ENCODE measurements at regions not wholly inside any gene's neighbourhood (a gene's known extent, or its start where the extent isn't known, plus 50 kb on each side); places are given as distances from the start of the nearest gene placed in this dataset.

DNA sequence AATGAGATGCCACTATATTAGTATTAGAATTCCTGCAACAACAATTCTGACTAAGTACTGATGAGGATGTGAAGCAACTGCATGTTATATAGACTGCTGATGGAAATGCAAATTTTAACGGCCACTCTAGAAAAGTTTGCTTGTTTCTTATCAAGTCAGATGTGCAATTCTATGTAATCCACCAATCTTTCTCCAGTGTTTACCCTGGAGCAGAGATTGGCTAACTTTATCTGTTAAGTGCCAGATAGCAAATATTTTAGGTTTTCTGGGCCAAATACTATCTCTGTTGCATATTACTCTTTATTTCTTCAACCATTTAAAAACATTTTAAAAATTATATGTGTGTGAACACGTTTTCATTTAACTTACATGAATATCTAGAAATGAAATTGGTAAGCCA, 586.9 kb downstream of the FAM181B start:
- H3K27me3 Mint-ChIP-seq: no peaks in the 10 kb centered on the region
- no peak overlapping the region for H3K4me3 Mint-ChIP-seq
- H3K9me3 Mint-ChIP-seq: no peaks in the 10 kb centered on the region
- H3K36me3 ChIP-seq (ENCODE audit: control insufficient read depth in 2 of 2, extremely low read depth in 1 of 2, insufficient read depth in 1 of 2, low read length in 1 of 2): no peaks in the 10 kb centered on the region
- H3K4me3 ChIP-seq (ENCODE audit: control insufficient read depth in 1 of 2, extremely low read depth in 1 of 2, low read length in 1 of 2): no peak overlapping the region
- DNase-seq (no peak), ATAC-seq (replicated peaks in 1 of 4) (no peak)
- ChIA-PET POLR2A (no interaction called here), CTCF (no interaction called here)
- H3K9me3 ChIP-seq: no peaks in the 10 kb centered on the region
- no peaks in the 10 kb centered on the region for H3K36me3 Mint-ChIP-seq
- no peaks in the 10 kb centered on the region for H3K4me1 ChIP-seq (ENCODE audit: control insufficient read depth in 1 of 2, extremely low read depth in 1 of 2, insufficient read depth in 2 of 2, low read length in 2 of 2)
- WGBS (ENCODE audit: insufficient coverage): no CpG with 5 or more reads among the region's 2 CpGs
- no peaks in the 10 kb centered on the region for H3K27me3 ChIP-seq (replicated peaks in 1 of 2; ENCODE audit: control insufficient read depth in 2 of 2, extremely low read depth in 1 of 2, insufficient read depth in 2 of 2, low read length in 1 of 2)
- H3K27ac ChIP-seq (ENCODE audit: low read length): no peak overlapping the region
- no peak overlapping the region for H3K27ac Mint-ChIP-seq
- no peaks in the 10 kb centered on the region for H3K4me1 Mint-ChIP-seq

DNA sequence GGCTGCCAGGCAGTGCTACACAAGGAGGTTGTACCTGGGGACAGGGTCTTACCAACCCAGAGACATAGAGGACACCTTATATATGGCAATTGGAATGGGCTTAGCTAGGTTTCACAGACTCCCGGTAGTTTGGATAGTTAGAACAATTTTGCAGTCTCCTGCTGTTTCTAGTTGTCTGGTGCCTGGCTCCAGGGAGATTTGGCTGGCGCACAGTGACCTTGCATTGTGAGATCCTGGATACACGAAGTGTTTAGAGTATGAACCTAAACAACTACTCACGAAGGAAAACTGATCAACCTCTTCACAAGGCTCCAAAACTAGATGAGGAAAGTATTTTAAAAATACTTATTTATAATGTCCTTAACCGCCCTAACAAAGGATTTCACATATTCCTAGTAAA, 614.7 kb downstream of the FAM181B start:
- WGBS (ENCODE audit: insufficient coverage): 100% methylated on average over 1 of the region's 5 CpGs
- no peak for ATAC-seq (replicated peaks in 1 of 4)
- Histone ChIP-seq H3K9me3 (no peaks in the 10 kb centered on the region), H3K27ac (ENCODE audit: low read length) (no peak overlapping the region), H3K27me3 (replicated peaks in 1 of 2; ENCODE audit: control insufficient read depth in 2 of 2, extremely low read depth in 1 of 2, insufficient read depth in 2 of 2, low read length in 1 of 2) (peaks cover 0 to 3% of the 10 kb centered on the region in 2 experiments), H3K36me3 (ENCODE audit: control insufficient read depth in 2 of 2, extremely low read depth in 1 of 2, insufficient read depth in 1 of 2, low read length in 1 of 2) (no peaks in the 10 kb centered on the region), H3K4me1 (ENCODE audit: control insufficient read depth in 1 of 2, extremely low read depth in 1 of 2, insufficient read depth in 2 of 2, low read length in 2 of 2) (no peaks in the 10 kb centered on the region), H3K4me3 (ENCODE audit: control insufficient read depth in 1 of 2, extremely low read depth in 1 of 2, low read length in 1 of 2) (no peak overlapping the region)
- H3K4me1 Mint-ChIP-seq: no peaks in the 10 kb centered on the region
- ChIA-PET CTCF (no interaction called here), POLR2A (no interaction called here)
- no peaks in the 10 kb centered on the region for H3K36me3 Mint-ChIP-seq
- peaks cover 4 to 12% of the 10 kb centered on the region in 2 donors for H3K27me3 Mint-ChIP-seq
- H3K27ac Mint-ChIP-seq: no peak overlapping the region
- DNase-seq: no peak
- H3K9me3 Mint-ChIP-seq: no peaks in the 10 kb centered on the region
- no peak overlapping the region for H3K4me3 Mint-ChIP-seq

GRCh38 chr11:82117362-82117761, 616.3 kb downstream of the FAM181B start:
- H3K27ac ChIP-seq (ENCODE audit: low read length): no peak overlapping the region
- no peak overlapping the region for H3K4me3 Mint-ChIP-seq
- H3K36me3 Mint-ChIP-seq: no peaks in the 10 kb centered on the region
- peaks cover 4 to 12% of the 10 kb centered on the region in 2 donors for H3K27me3 Mint-ChIP-seq
- H3K4me1 Mint-ChIP-seq: no peaks in the 10 kb centered on the region
- peaks cover 0 to 3% of the 10 kb centered on the region in 2 experiments for H3K27me3 ChIP-seq (replicated peaks in 1 of 2; ENCODE audit: control insufficient read depth in 2 of 2, extremely low read depth in 1 of 2, insufficient read depth in 2 of 2, low read length in 1 of 2)
- DNase-seq (no peak), ATAC-seq (replicated peaks in 1 of 4) (no peak)
- no peaks in the 10 kb centered on the region for H3K9me3 Mint-ChIP-seq
- POLR2A ChIA-PET: no interaction called here
- WGBS (ENCODE audit: insufficient coverage): 60% methylated on average over 2 of the region's 5 CpGs
- H3K4me3 ChIP-seq (ENCODE audit: control insufficient read depth in 1 of 2, extremely low read depth in 1 of 2, low read length in 1 of 2): no peak overlapping the region
- H3K4me1 ChIP-seq (ENCODE audit: control insufficient read depth in 1 of 2, extremely low read depth in 1 of 2, insufficient read depth in 2 of 2, low read length in 2 of 2): no peaks in the 10 kb centered on the region
- CTCF ChIA-PET: no interaction called here
- no peak overlapping the region for H3K27ac Mint-ChIP-seq
- H3K9me3 ChIP-seq: no peaks in the 10 kb centered on the region
- H3K36me3 ChIP-seq (ENCODE audit: control insufficient read depth in 2 of 2, extremely low read depth in 1 of 2, insufficient read depth in 1 of 2, low read length in 1 of 2): no peaks in the 10 kb centered on the region

GRCh38 chr11:82105331-82105998, 628.2 kb downstream of the FAM181B start:
- no peaks in the 10 kb centered on the region for H3K9me3 Mint-ChIP-seq
- Histone ChIP-seq H3K36me3 (ENCODE audit: control insufficient read depth in 2 of 2, extremely low read depth in 1 of 2, insufficient read depth in 1 of 2, low read length in 1 of 2) (no peaks in the 10 kb centered on the region), H3K27ac (ENCODE audit: low read length) (no peak overlapping the region), H3K4me1 (ENCODE audit: control insufficient read depth in 1 of 2, extremely low read depth in 1 of 2, insufficient read depth in 2 of 2, low read length in 2 of 2) (no peaks in the 10 kb centered on the region), H3K27me3 (replicated peaks in 1 of 2; ENCODE audit: control insufficient read depth in 2 of 2, extremely low read depth in 1 of 2, insufficient read depth in 2 of 2, low read length in 1 of 2) (no peaks in the 10 kb centered on the region), H3K9me3 (no peaks in the 10 kb centered on the region), H3K4me3 (ENCODE audit: control insufficient read depth in 1 of 2, extremely low read depth in 1 of 2, low read length in 1 of 2) (no peak overlapping the region)
- H3K36me3 Mint-ChIP-seq: no peaks in the 10 kb centered on the region
- CTCF ChIA-PET: no interaction called here
- H3K27ac Mint-ChIP-seq: no peak overlapping the region
- POLR2A ChIA-PET: no interaction called here
- 67% methylated on average over 3 of the region's 6 CpGs for WGBS (ENCODE audit: insufficient coverage)
- ATAC-seq (replicated peaks in 1 of 4): no peak
- H3K4me1 Mint-ChIP-seq: peaks cover 0 to 3% (median 0%) of the 10 kb centered on the region in 3 donors
- no peak overlapping the region for H3K4me3 Mint-ChIP-seq
- H3K27me3 Mint-ChIP-seq: peaks cover 0 to 5% of the 10 kb centered on the region in 2 donors
- DNase-seq: no peak

GRCh38 chr11:82092904-82093303, 640.8 kb downstream of the FAM181B start:
- peaks cover 0 to 4% (median 0%) of the 10 kb centered on the region in 3 donors for H3K9me3 Mint-ChIP-seq

GRCh38 chr11:82089426-82089825, 644.2 kb downstream of the FAM181B start:
- Mint-ChIP-seq H3K27me3 (peaks cover 0 to 7% of the 10 kb centered on the region in 2 donors), H3K36me3 (no peaks in the 10 kb centered on the region), H3K4me1 (no peaks in the 10 kb centered on the region), H3K27ac (no peak overlapping the region), H3K4me3 (no peak overlapping the region), H3K9me3 (no peaks in the 10 kb centered on the region)
- Histone ChIP-seq H3K4me1 (ENCODE audit: control insufficient read depth in 1 of 2, extremely low read depth in 1 of 2, insufficient read depth in 2 of 2, low read length in 2 of 2) (no peaks in the 10 kb centered on the region), H3K4me3 (ENCODE audit: control insufficient read depth in 1 of 2, extremely low read depth in 1 of 2, low read length in 1 of 2) (no peak overlapping the region), H3K36me3 (ENCODE audit: control insufficient read depth in 2 of 2, extremely low read depth in 1 of 2, insufficient read depth in 1 of 2, low read length in 1 of 2) (no peaks in the 10 kb centered on the region), H3K9me3 (no peaks in the 10 kb centered on the region), H3K27me3 (replicated peaks in 1 of 2; ENCODE audit: control insufficient read depth in 2 of 2, extremely low read depth in 1 of 2, insufficient read depth in 2 of 2, low read length in 1 of 2) (no peaks in the 10 kb centered on the region), H3K27ac (ENCODE audit: low read length) (no peak overlapping the region)
- POLR2A ChIA-PET: no interaction called here
- no CpG with 5 or more reads among the region's 5 CpGs for WGBS (ENCODE audit: insufficient coverage)
- ATAC-seq (replicated peaks in 1 of 4) (no peak), DNase-seq (no peak)
- CTCF ChIA-PET: no interaction called here

More at GRCh38 chr11:82092904-82093303, 640.8 kb downstream of the FAM181B start:
- Mint-ChIP-seq H3K27me3 (no peaks in the 10 kb centered on the region), H3K4me1 (no peaks in the 10 kb centered on the region), H3K4me3 (no peak overlapping the region), H3K27ac (no peak overlapping the region), H3K36me3 (no peaks in the 10 kb centered on the region)
- Histone ChIP-seq H3K27ac (ENCODE audit: low read length) (no peak overlapping the region), H3K9me3 (no peaks in the 10 kb centered on the region), H3K4me1 (ENCODE audit: control insufficient read depth in 1 of 2, extremely low read depth in 1 of 2, insufficient read depth in 2 of 2, low read length in 2 of 2) (no peaks in the 10 kb centered on the region), H3K27me3 (replicated peaks in 1 of 2; ENCODE audit: control insufficient read depth in 2 of 2, extremely low read depth in 1 of 2, insufficient read depth in 2 of 2, low read length in 1 of 2) (no peaks in the 10 kb centered on the region), H3K36me3 (ENCODE audit: control insufficient read depth in 2 of 2, extremely low read depth in 1 of 2, insufficient read depth in 1 of 2, low read length in 1 of 2) (no peaks in the 10 kb centered on the region), H3K4me3 (ENCODE audit: control insufficient read depth in 1 of 2, extremely low read depth in 1 of 2, low read length in 1 of 2) (no peak overlapping the region)
- ChIA-PET POLR2A (no interaction called here), CTCF (no interaction called here)
- ATAC-seq (replicated peaks in 1 of 4) (no peak), DNase-seq (no peak)

DNA sequence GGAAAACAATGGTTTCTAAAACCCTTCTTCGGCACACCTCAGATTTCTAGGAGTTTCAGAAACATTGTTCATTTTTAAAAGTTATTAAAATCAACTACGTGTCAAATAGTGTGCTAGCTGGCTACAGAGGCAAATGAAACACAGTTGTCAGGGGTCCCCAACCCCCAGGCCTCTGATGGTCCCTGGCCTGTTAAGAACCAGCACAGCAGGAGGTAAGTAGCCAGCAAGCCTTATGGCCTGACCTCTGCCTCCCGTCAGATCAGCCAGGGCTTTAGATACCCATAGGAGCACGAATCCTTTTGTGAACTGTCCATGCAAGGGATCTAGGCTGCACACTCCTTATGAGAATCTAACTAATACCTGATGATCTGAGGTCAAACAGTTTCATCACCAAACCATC, 648.2 kb downstream of the FAM181B start:
- Histone ChIP-seq H3K36me3 (ENCODE audit: control insufficient read depth in 2 of 2, extremely low read depth in 1 of 2, insufficient read depth in 1 of 2, low read length in 1 of 2) (no peaks in the 10 kb centered on the region), H3K27ac (ENCODE audit: low read length) (no peak overlapping the region), H3K9me3 (no peaks in the 10 kb centered on the region), H3K4me1 (ENCODE audit: control insufficient read depth in 1 of 2, extremely low read depth in 1 of 2, insufficient read depth in 2 of 2, low read length in 2 of 2) (no peaks in the 10 kb centered on the region), H3K4me3 (ENCODE audit: control insufficient read depth in 1 of 2, extremely low read depth in 1 of 2, low read length in 1 of 2) (no peak overlapping the region), H3K27me3 (replicated peaks in 1 of 2; ENCODE audit: control insufficient read depth in 2 of 2, extremely low read depth in 1 of 2, insufficient read depth in 2 of 2, low read length in 1 of 2) (no peaks in the 10 kb centered on the region)
- DNase-seq: no peak
- no peak overlapping the region for H3K27ac Mint-ChIP-seq
- no peaks in the 10 kb centered on the region for H3K36me3 Mint-ChIP-seq
- 71% methylated on average over 3 of the region's 4 CpGs for WGBS (ENCODE audit: insufficient coverage)
- no peaks in the 10 kb centered on the region for H3K9me3 Mint-ChIP-seq
- ChIA-PET POLR2A (no interaction called here), CTCF (no interaction called here)
- H3K4me1 Mint-ChIP-seq: no peaks in the 10 kb centered on the region
- H3K4me3 Mint-ChIP-seq: no peak overlapping the region
- H3K27me3 Mint-ChIP-seq: peaks cover 2 to 7% of the 10 kb centered on the region in 2 donors
- ATAC-seq (replicated peaks in 1 of 4): no peak
